Bone marrow (tissue), 2 donors: ENCODE measurements at regions not wholly inside any gene's neighbourhood (a gene's known extent, or its start where the extent isn't known, plus 50 kb on each side); places are given as distances from the start of the nearest gene placed in this dataset.
"Not testable (repeated sequence)": the region's sequence is repeated elsewhere in the genome, so short reads cannot be mapped to it uniquely, and the experiment has no call there.

ENCODE experiments used
- DNase-seq, 2 donors: peaks; one replicate each; lab custom pipeline; 2025; lab: John Stamatoyannopoulos, UW

DNA sequence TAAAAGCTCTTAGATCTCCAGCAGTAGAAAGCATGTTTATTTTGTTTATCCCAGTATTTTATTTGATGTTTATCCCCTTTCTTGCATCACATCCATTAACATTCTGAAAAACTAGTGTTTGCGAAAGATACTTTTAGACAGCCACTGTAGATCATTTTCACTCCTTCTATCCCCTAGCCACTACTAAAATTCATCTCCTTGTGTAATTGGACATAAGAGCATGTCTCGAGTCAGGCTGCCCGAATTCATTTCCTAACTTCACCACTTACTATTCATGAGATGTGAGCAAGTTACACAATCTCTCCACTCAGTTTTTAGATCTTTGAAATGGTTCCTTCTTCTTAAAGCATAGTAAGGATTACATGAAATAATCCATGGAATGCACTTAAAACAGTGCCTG is 514.0 kb downstream of the KLF5 start:
- DNase-seq, result no peak

DNA sequence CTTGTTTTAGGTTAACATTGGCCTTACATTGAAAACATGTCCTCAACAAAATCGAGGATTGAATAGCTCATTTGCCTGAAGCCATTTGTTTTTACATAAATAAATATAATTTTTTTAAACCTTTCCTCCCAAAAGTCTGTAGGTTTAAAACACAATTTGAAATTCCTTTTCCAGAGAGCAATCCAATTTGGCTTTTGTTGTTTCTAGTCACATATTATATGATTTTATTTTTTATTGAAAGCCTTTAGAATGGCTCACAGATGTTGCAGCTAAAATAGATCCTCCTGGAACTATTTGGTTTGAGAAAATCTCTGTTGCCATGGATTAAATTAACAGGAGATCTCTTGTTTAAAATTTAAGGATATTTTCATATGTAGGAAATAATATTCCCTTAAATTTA is 512.6 kb downstream of the KLF5 start:
- no peak for DNase-seq

DNA sequence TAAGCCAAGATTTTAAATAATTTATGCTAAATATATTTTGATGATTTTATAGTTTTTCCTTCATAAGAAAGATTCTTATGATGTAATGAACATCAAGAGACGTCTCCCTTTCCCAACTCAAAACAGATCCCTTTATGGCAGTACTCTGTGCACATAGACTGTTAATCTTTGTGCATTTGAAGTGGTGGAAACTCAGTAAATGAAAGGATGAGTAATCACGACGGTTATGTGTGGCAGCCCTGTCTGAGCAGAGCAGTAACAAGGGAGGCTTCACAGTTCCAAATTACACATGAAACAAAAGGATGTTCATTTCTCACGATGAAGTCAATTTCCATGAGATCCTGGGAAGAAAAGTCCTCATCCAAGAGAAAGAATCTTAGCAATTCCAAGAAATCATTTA is 498.1 kb downstream of the KLF5 start:
- no peak for DNase-seq

DNA sequence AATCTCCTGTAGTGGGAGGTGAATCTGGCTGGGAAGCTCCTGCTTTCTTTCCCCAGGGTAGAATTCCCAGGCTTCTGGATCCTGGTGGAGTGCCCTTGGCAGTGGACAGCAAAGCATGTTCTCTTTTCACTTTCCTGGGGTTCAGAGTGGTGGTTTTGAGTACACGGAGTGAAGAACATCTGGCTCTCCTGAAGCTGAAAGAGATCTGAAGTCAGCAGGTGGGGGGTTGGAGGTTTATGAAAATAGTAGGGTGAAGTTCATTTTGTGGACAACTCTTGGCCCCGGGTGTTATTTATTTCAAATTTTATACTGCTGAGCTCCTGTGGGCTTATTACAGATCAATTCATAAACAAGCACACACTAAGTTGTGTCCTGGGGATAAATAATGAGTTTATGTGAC is 497.3 kb downstream of the KLF5 start:
- DNase-seq, result no peak

DNA sequence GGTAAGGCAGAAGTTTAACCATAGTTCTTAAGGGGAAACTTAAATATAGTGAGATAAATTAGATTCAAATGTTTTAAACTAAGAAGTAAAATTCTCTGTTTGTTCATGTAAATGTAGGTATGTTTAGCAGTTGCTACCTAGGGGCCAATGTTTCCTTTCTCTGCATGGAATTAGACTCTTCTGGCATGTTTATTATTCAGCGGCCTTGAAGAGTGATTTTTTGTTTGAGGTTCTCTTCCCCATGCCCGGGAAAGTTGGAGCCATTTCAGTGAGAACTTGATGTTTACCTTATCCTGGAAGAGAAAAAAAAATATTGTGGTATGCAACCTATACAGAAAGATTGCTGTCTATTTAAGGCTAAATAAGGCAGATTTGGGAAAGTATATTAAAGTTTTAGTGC is 492.9 kb downstream of the KLF5 start:
- no peak for DNase-seq

DNA sequence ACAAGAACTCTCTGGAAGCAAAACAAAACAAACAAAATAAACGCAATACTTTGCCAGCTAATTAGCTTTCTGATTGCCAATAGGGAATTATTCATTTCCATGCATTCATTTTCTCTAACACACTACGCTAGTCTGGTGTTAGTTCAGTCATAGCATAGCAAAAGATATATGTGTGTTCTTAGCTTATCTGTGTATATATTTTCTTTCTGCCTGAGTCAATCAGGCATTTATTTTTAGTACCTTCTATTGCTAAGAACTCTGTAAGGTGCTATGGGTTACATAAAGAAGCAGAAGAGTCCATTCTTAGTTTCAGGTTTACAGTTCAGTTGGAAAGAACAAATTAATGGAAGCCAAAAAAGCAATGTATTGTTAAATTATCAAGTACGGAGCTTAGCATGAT is 490.9 kb downstream of the KLF5 start:
- no peak for DNase-seq

DNA sequence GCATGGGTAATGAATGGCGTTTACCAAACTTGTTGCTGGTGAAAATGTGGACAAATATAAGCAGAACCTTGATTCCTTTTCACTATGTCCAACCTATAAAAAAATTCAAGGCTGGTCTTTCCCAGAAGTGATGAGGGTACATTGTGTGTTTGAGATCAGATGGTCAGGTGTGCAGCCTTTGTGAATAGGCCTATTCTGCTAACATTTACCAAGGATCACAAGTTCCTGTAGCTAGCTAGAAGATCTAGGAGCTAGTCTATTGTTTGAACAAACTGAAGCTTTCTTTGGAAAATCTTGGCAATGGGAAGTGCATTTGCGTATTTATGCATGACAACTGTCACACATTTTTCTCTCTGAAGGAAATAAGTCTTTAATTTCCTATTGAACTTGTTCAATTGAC is 489.6 kb downstream of the KLF5 start:
- DNase-seq, result no peak

DNA sequence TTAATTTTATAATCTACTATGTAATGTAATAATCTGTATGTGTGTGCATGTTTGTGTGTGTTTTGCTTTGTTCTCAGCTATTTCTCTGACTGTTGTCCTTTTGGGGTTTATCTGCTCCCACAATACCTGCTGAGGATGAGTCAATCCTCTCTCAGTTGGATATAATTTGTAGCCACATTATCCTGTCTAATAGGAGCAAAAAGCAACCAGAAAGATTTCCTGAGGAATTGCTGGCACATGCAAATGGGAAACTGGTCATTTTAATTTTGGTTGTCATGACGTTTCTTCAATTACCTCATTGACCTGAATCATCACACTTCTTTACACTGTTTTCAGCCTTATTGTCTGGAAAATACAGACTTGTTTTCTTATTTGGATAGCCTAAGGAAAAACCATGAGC is 488.4 kb downstream of the KLF5 start:
- no peak for DNase-seq

DNA sequence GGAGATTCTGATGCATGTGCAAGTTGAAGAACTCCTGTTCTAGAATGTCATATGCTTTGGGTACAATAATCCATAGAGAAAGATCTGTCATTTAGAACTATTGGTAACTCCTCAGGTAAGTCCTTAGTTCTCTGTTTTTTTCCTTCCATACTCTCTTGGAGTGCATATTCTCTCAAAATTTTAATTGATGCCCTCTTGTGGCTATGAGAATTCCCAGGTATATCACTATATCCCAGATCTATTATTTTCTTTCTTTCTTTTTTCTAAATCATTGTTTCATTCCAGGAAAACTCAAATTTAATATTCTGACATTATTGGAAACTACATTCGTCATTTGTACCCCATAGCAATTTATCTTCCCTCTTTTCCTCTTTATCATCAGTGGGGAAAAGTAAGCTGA is 485.4 kb downstream of the KLF5 start:
- DNase-seq, result no peak

DNA sequence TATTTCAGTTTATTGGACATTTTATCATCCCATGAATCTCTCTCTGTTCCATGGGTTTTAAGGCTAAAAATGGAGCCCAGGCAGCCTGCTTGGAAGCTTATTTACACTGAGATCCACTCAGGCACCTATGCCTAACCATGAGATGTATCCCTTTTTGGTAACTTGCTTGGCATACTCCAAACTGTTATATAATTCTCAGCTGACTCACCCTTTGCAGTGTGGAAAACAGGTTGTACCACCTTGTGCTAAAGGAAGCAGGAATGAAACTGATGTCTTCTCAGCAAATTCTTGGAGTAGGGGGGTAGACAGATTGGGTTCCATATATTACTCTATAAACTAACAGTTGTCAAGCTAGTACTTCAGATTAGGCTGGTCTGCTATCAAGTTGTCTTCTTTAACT is 483.6 kb downstream of the KLF5 start:
- no peak for DNase-seq

DNA sequence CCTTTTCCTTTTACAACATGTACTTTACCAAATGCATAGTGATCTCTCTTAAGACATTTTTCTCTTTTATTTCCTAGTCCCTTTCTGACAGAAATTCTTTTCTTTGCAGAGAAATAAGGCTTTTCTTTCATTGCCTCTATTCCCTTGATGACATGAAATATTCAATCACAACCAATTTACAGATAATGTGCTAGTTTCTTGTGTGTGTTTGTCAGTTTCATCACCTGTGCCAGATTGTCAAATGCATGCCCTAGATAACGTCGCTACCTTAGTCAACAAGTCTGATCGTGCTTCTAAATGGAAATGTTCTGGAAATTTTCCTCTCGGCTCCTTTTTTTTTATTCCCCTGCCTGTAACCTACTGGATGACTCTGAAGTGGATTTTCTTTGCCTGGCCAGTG is 478.1 kb downstream of the KLF5 start:
- no peak for DNase-seq

DNA sequence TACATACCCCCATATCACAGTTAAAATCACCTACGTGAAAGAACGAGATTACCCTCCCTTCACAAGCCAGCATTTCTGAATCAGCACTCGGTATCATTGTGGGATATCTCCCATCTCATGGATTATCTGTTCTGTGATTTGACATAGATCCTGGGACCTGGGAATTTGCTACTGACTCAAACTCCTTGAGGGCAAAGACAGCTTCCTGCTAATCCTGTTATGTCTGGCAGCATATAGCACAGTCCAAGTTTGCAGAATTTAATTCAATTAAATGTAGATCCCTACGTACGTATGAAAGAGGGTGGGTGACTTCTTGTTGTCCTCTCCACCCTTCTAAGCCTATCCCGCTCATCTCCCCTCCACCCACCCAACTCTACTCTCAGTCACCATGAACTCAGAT is 476.5 kb downstream of the KLF5 start:
- no peak for DNase-seq

DNA sequence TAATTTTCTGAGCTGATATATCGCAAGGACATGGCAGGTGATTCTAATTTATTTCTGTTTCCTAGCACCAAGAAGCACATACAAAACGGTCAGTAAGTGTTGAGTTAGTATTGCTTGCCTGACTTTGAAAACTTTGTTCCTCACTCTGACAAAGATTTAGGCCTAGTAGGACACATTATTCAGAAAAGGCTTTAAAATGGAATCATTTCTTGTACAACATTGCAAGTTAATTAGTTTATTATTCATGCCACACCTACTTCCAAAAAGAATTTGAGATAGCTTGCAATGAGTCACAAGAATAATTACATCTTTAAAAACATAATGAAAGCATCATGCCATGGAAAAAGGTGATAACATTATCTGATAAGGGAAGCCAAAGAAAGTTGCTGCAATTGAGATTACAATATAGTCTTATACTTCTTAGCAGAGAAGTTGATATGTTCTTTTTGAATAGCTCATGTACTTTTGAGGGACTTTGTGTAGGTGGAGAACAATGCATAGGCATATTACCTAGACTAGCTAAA is 474.2 kb downstream of the KLF5 start:
- DNase-seq, result no peak

DNA sequence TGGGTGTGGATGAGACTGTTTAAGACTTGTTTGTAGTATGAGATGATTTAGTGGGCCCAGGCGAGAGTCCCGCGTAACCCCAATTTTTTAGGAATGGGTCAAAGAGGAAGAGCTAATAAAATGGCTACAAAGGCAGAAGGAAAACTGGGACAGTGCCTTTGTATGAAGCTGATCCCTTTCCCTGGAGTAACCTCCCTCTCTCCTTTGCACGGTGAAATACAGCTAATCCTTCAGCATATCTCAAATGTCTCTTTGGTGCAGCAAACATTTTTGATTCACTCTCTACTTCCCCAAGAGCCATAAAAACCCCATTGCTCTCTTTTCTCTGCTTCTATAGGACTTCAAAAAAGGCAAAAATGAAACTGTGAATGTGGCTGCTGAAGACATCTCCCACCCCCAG is 473.8 kb downstream of the KLF5 start:
- no peak for DNase-seq

DNA sequence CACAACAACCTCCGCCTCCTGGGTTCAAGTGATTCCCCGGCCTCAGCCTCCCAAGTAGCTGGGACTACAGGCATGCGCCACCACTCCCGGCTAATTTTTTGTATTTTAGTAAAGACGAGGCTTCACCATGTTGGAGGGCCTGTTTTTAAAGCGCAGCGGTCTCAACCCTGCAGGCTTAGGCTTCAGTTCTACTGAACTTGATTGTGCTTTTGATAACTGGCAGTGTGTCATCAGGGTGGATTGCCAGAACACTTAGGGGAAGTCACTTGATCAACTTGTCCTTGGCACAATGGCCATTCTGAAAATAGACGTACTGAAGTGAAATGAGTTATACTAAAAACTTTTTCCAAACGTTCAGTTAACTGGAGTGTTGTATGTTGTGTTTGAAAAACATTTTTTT is 472.2 kb downstream of the KLF5 start:
- DNase-seq, result no peak

DNA sequence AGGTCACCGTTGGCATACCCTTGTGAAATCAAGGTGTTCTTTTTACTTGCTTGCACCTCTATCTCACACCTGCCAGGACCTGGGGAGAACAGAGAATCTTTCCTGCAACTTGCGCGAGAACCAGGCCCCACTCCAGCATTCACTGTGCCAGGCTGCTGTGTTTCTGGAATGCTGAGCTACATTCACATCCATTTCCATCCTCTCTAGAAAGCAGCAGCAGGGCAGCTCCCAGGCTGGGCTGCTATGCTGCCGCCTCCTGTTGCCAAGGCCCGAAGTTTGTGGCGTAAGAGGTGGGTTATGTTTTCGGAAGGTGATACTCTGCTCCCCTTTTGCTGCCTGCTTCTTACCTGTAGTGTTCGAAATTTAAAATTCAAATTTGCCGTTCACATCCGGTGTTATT is 464.1 kb downstream of the KLF5 start:
- DNase-seq, result no peak

DNA sequence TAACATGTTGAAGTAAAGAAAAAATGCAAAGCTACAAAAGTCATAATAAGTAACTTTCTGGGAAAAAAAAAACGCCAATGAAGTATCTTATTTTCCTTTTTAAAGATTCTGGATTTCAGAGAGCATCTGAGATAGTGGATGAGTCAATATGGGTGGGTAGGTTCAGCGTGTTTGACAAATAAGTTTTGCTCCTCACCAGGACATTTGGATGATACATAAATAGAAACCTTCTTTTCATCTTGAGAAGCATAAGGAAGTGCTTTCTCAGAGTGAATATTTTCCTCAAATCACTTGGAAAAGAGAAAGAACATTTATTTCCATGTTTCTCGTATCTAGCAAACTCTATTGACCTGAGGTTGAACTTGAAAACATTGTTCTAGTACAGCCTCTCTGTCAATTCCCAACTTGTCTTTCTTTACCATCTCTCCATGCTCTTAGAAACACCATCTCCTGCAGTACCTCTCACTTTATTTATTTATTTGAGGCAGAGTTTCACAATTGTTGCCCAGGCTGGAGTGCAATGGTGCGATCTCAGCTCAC is 463.2 kb downstream of the KLF5 start:
- no peak for DNase-seq

DNA sequence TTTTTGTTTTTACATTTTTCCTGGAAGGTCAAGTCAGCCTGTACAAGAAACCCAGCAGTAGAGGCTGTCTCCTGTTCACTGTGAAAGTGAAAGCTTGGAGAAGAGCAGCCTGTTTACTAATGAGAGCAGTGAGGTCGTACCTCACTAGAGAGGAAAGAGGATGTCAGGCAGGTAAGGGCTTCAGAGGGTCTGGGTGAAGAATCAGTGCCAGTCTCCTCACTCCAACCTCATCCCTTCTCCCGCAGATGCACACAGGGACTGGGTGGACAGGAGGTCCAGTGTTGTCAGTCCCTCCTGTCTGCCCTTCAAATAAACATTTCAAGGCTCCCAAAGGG is 462.5 kb downstream of the KLF5 start:
- DNase-seq, result no peak

DNA sequence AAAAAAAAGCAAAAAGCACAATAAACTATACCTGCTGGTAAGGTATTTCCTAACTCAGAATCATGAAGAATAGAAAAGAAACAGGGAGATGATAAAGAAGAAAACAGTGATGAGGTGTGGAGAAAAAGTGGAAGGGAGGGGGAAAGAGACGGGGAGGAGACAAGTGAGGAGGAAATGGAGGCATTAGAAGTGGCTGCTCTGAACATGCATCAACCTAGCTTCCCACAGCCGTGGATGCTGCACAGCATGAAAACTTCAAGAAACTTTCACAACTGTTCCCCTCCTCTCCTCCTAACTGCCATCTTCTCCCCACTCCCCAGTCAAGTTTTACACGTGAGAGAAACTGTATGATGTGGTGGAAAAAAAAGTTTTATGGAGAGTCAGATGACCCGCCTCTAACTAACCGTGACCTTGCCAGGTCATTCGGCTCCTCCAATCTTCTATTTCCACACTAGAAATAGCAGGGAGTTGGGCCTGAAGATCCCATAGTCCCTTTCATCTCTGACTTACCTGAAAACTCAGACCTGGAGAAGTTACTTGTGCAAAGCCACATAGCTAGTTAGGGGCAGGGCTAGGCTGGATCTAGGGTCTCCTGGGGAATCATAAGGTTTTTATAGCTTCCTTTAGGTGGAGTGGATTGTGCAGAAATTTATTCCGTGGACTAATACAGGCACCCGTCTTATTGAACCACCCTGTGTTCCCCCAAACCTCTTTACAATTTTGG is 461.9 kb downstream of the KLF5 start:
- DNase-seq, result no peak

DNA sequence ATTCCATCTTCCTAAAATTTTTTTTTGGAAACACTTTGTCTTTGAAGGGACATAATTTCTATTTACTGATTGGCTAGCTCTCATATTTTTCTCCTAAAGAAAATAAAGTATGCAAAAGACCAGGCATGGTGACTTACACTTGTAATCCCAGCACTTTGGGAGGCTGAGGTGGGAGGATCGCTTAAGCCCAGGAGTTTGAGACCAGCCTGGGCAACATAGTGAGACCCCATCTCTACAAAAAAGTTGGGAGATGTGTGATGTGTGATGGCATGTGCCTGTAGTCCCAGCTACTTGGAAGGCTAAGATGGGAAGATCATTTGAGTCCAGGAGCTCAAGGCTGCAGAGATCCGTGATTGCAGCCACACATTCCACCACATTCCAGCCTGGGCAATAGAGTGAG is 461.3 kb downstream of the KLF5 start:
- not testable (repeated sequence) for DNase-seq

DNA sequence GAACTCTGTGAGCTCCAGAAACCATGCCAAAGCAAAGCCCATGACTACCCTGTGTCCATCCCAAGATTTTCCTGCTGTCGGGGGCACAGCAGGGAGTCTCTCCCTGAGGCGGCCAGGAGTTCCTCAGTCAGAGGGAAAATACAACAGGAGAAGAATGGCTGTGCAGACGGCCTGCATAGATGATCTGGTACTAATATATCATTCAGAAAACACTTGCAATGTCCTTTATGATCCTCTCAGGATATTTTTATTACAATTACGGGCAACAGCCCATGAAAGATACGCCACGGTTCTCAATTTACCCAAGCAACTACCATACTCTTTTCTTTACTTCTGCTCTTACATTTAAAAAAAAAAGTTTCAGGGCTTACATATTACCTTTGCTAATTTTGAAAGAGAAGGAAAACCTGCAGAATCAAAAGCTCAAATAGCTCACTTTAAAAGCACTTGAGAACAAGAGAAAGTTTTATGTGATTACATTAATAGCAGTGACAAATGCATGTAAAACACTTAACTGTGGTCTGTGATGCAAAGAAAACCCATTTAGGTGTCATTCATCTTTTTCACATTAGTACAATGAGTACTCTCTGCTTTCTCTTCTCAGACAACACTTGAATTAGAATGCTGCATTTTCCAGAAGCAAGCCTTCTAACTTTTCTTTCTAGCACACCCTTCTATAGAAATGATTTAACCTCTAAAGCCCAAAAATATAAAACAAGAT is 460.8 kb downstream of the KLF5 start:
- DNase-seq, result no peak

DNA sequence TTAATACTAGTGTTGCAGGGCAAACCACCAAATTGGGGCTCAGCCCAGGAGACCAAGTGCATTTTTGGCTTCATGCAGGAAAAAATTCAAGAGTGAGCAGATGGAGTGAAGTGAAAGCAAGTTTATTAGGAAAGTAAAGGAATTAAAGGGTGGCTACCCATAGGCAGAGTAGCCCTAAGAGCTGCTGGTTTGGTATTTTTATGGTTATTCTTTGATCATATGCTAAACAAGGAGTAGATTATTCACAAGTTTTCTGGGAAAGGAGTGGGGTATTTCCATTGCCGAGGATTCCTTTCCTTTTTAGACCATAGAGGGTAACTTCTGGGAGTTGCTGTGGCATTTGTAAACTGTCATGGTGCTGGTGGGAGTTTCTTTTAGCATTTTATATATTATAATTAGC is 459.0 kb downstream of the KLF5 start:
- DNase-seq, result no peak

DNA sequence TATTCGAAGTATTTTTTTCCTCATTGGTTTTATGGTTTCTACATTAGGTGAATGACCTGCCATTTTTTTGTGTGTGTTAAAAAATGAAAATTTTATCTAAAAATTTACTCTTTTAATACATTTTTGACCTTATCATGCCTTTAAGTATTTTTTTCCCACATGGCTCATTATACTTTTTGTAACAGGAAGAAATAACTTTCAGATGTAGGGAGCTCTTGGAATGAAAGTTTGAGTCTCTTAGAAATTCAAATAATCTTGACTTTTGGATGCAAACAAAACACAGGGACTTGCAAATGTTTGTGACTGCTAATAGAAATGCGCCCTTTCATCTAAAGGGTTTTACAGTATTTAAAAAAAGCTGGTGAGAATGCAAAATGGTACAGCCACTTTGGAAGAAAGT is 457.9 kb downstream of the KLF5 start:
- no peak for DNase-seq

DNA sequence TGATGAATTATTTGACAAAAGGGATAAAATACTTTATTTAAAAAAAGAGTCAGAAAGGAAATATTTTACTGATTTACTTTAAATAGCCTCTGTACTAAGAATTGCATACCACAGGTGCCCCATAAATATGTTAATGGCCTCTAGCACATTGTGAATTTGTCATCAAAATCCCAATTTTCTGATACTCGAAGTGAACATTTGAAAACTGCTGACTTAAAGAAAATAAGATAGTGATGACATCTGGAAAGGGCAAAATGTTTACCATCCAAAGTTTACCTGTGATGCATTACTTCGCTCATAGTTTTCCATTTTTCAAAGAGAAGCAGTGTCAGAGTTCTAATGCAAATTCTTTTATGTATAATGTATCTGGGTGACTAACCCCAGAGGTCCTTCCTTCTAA is 455.4 kb downstream of the KLF5 start:
- DNase-seq, result no peak
